ENCODE measurements at regions not wholly inside any gene's neighbourhood (a gene's known extent, or its start where the extent isn't known, plus 50 kb on each side); places are given as distances from the start of the nearest gene placed in this dataset.

DNA sequence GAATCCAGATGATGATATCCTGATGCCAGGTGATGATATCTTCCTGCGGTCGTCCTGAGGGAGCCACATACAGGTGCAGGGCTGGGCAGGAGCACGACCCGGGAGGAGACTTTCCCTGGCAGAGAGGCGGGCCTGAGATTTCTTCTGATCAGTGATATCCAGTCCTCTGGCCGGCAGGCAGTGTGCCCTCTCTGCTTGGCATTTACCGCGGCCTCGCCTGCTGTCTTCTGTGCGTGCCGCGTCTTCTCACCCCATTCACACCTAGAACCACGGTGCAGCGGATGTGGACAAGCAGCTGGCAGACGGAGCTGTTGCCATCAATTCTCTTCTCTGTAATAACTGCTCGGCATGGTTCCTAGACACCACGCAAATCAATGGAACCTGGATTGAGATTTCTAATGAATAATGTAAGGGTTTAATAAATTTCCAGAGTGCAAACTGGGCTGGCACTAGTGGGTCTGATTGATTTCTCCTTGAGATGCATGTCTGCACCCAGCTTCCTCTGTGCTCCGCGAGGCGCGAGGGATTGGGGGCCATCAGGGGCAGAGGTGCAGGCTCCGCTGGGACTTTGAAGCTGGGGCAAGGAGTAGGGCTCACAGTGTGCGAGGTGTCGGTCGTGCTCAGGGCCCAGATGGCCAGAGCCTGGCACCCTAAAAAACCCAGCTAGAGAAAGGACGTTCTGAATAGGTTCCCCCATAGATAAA, 208.9 kb upstream of the HDAC4 start:
- peaks cover 0 to 31% (median 3%) of the 10 kb centered on the region in 9 donors for H3K27me3 ChIP-seq
- no peak overlapping the region for H3K27ac ChIP-seq
- DNase-seq (peak in 2 of 5 donors; percentile 16 to 36), ATAC-seq (no peak)
- H3K4me3 ChIP-seq: no peak overlapping the region
- intact Hi-C loops (cut with DNase I): no loop called here
- H3K9me3 ChIP-seq: no peaks in the 10 kb centered on the region
- peaks cover 0 to 26% (median 0%) of the 10 kb centered on the region in 12 donors for H3K4me1 ChIP-seq
- TF ChIP-seq CTCF (IDR thresholded peaks at IDR 0.05): no peak
- no peak for TF ChIP-seq POLR2A (IDR thresholded peaks at IDR 0.05)
- H3K36me3 ChIP-seq: no peaks in the 10 kb centered on the region
- 88 to 93% (median 89%) methylated on average over 23 to 26 of the region's 26 CpGs for WGBS, 4 donors

GRCh38 chr2:239609162-239609561, 208.3 kb upstream of the HDAC4 start:
- H3K9me3 ChIP-seq: peaks cover 0 to 5% (median 0%) of the 10 kb centered on the region in 12 donors
- DNase-seq (peak in 2 of 5 donors; percentile 9 to 24), ATAC-seq (no peak)
- H3K36me3 ChIP-seq: no peaks in the 10 kb centered on the region
- TF ChIP-seq POLR2A (IDR thresholded peaks at IDR 0.05) (no peak), CTCF (IDR thresholded peaks at IDR 0.05) (no peak)
- no peak overlapping the region for H3K27ac ChIP-seq
- intact Hi-C loops (cut with DNase I): no loop called here
- 81 to 84% (median 84%) methylated on average over 11 of the region's 11 CpGs for WGBS, 4 donors
- H3K4me3 ChIP-seq: no peak overlapping the region
- peaks cover 0 to 31% (median 3%) of the 10 kb centered on the region in 9 donors for H3K27me3 ChIP-seq
- H3K4me1 ChIP-seq: peaks cover 0 to 26% (median 0%) of the 10 kb centered on the region in 12 donors

- peaks cover 0 to 8% (median 0%) of the 10 kb centered on the region in 12 donors for H3K9me3 ChIP-seq
- TF ChIP-seq CTCF (IDR thresholded peaks at IDR 0.05) (no peak), POLR2A (IDR thresholded peaks at IDR 0.05) (no peak)
- no peak overlapping the region for H3K27ac ChIP-seq
- H3K36me3 ChIP-seq: no peaks in the 10 kb centered on the region
- 85 to 92% (median 86%) methylated on average over 10 to 16 of the region's 16 CpGs for WGBS, 4 donors
- DNase-seq (peak in 2 of 5 donors; percentile 8 to 41), ATAC-seq (no peak)
- no peak overlapping the region for H3K4me3 ChIP-seq
- peaks cover 0 to 26% (median 0%) of the 10 kb centered on the region in 12 donors for H3K4me1 ChIP-seq
- peaks cover 0 to 31% (median 3%) of the 10 kb centered on the region in 9 donors for H3K27me3 ChIP-seq
- intact Hi-C loops (cut with DNase I): no loop called here
Measured at GRCh38 chr2:239608723-239609122, 207.9 kb upstream of the HDAC4 start.

DNA sequence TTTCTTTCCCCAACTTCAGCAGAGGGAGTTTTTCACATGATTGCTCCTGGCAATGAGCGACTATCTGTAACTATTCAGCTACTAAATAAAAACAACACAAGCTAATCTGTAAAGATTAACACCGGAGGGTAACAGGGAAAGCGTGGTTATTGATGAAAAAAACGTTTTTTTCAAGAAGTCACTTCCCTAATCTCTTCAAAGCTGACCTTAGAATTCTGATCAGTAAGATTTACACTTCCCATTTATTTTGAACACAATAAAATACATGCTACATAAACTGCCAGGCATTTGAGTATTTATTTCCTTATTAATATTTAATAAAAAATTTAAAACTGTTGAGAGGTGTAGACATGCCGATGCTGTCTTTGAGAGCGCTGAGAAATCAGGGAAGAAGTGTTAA, 207.4 kb upstream of the HDAC4 start:
- TF ChIP-seq POLR2A (IDR thresholded peaks at IDR 0.05) (no peak), CTCF (IDR thresholded peaks at IDR 0.05) (no peak)
- Histone ChIP-seq H3K36me3 (no peaks in the 10 kb centered on the region), H3K4me3 (no peak overlapping the region), H3K27ac (no peak overlapping the region), H3K9me3 (peaks cover 0 to 8% (median 0%) of the 10 kb centered on the region in 12 donors), H3K4me1 (peaks cover 0 to 27% (median 0%) of the 10 kb centered on the region in 12 donors), H3K27me3 (peaks cover 0 to 31% (median 3%) of the 10 kb centered on the region in 9 donors)
- intact Hi-C loops (cut with DNase I): no loop called here
- ATAC-seq (no peak), DNase-seq (no peak)
- WGBS, 4 donors: 50 to 56% (median 53%) methylated on average over 6 of the region's 6 CpGs
